Right lobe of liver (tissue), 4 donors: ENCODE measurements at regions not wholly inside any gene's neighbourhood (a gene's known extent, or its start where the extent isn't known, plus 50 kb on each side); places are given as distances from the start of the nearest gene placed in this dataset.

Source experiments
- POLR2A ChIP-seq: fragments of 450-650 bp; IDR thresholded peaks from one replicate; pipeline ENCODE4 v1.6.1; 2017; ENCODE audit warnings: antibody characterized with exemption, mild to moderate bottlenecking
- TF ChIP-seq, protein P1 (sequence below), 4 donors: fragments of 200-600 bp in 3 of 4; fragments of 450-650 bp in 1 of 4; IDR thresholded peaks; one replicate each; pipeline versions ENCODE4 v1.5.1 to v1.8.0; 2016 to 2022; ENCODE audit warnings: antibody characterized with exemption in 4 of 4, mild to moderate bottlenecking in 2 of 4
- donor health status: DM: no; HTN: no; CAD: no.
- donor health status: DM: no; HTN: no; CAD: no.
- donor health status: DM: no; HTN: yes; CAD: no.

DNA sequence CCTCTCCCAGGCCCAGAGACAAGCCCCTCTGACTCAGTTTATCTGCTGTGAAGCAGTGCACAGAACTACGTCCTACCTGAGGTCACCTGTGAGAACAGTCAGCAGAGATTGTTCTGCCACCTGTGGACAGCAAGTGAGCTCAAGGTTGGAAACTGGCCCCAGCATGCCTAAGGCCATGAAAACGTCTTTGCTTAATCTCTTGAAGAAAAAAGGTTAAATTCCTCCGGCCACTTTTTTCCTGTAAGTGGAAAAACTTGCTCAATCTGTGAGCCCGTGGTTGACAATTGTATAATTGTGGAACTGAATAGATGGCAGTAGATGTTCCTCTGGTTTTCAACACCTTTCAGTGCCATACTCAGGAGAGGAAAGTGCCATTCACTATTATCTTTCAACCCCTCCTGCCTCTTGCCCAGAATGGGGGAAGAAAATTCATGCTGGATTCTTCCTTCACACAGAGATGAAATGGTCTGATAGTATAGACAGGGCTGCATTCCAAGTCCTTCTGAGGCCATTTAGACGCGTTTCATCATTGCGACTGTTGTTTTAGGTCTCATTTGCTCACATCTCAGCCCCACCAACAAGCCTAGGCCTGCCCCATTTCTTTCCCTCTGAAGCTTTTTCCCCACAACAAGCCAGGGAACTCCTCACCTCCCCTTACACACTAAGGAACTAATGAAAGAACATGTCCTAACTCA is 292.9 kb downstream of the FZD1 start:
- TF ChIP-seq POLR2A, result no peak
- TF ChIP-seq, protein P1, sequence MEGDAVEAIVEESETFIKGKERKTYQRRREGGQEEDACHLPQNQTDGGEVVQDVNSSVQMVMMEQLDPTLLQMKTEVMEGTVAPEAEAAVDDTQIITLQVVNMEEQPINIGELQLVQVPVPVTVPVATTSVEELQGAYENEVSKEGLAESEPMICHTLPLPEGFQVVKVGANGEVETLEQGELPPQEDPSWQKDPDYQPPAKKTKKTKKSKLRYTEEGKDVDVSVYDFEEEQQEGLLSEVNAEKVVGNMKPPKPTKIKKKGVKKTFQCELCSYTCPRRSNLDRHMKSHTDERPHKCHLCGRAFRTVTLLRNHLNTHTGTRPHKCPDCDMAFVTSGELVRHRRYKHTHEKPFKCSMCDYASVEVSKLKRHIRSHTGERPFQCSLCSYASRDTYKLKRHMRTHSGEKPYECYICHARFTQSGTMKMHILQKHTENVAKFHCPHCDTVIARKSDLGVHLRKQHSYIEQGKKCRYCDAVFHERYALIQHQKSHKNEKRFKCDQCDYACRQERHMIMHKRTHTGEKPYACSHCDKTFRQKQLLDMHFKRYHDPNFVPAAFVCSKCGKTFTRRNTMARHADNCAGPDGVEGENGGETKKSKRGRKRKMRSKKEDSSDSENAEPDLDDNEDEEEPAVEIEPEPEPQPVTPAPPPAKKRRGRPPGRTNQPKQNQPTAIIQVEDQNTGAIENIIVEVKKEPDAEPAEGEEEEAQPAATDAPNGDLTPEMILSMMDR (IDR thresholded peaks at IDR 0.05), result no peak
